Esophagus squamous epithelium (tissue), 4 donors: ENCODE measurements at regions not wholly inside any gene's neighbourhood (a gene's known extent, or its start where the extent isn't known, plus 50 kb on each side); places are given as distances from the start of the nearest gene placed in this dataset.

Experiments used
- CTCF ChIP-seq, 6 experiments: fragments of 450-650 bp in 4 of 6; fragments of 200-600 bp in 2 of 6; sonication (generic) in 2 of 6; IDR thresholded peaks; one replicate each; pipeline ENCODE4 v1.5.1; 2016 to 2019; ENCODE audit warnings: antibody characterized with exemption in 6 of 6, mild to moderate bottlenecking in 4 of 6, moderate library complexity in 4 of 6
- POLR2A ChIP-seq, 4 donors: fragments of 450-650 bp; IDR thresholded peaks; one replicate each; pipeline ENCODE4 v1.6.1; 2017; ENCODE audit warnings: antibody characterized with exemption in 4 of 4, mild to moderate bottlenecking in 4 of 4, moderate library complexity in 3 of 4

GRCh38 chr5:2306711-2307110, 424.0 kb upstream of the IRX4 start:
- TF ChIP-seq CTCF (IDR thresholded peaks at IDR 0.05) (no peak), POLR2A (IDR thresholded peaks at IDR 0.05) (no peak)
